Glomerular visceral epithelial cell (primary cell): ENCODE measurements at regions not wholly inside any gene's neighbourhood (a gene's known extent, or its start where the extent isn't known, plus 50 kb on each side); places are given as distances from the start of the nearest gene placed in this dataset.
A peak's percentile ranks its signal among the peaks of the same experiment; 100 is the strongest.

ENCODE experiments used
- DNase-seq: peaks from one replicate; pipeline ENCODE4 v3.0.0-alpha.2; 2016; ENCODE audit errors: extremely low spot score

DNA sequence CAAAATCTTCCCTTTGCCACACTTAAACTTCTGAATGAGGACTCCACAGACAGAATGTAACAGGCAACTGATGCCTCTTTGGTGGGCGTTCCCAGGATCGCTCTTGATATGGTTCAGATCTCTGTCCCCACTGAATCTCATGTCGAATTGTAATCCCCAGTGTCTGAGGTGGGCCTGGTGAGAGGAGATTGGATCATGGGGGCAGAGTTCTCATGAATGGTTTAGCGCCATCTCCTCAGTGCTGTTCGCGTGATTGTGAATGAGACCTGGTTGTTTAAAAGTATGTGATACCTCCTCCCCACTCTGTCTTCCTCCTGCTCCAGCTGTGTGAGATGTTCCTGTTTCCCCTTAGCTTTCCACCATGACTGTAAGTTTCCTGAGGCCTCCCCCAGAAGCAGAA, 111.1 kb upstream of the SLC66A3 start:
- no peak for DNase-seq

DNA sequence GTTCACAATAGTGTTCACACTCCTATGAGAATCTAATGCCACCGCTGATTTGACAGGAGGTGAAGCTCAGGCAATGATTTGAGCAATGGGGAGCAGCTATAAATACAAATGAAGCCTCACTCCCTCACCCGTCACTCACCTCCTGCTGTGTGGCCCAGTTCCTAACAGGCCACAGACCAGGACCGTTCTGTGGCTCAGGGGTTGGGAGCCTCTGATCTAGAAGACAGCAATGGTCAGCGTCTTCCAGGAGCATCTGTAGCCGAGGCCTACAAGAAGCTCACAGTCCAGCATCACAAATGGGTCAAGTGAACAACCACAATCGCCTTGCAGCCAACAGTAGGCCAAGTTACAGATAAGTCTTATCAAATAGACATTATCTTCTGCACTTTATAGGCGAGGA, 110.0 kb upstream of the SLC66A3 start:
- no peak for DNase-seq

DNA sequence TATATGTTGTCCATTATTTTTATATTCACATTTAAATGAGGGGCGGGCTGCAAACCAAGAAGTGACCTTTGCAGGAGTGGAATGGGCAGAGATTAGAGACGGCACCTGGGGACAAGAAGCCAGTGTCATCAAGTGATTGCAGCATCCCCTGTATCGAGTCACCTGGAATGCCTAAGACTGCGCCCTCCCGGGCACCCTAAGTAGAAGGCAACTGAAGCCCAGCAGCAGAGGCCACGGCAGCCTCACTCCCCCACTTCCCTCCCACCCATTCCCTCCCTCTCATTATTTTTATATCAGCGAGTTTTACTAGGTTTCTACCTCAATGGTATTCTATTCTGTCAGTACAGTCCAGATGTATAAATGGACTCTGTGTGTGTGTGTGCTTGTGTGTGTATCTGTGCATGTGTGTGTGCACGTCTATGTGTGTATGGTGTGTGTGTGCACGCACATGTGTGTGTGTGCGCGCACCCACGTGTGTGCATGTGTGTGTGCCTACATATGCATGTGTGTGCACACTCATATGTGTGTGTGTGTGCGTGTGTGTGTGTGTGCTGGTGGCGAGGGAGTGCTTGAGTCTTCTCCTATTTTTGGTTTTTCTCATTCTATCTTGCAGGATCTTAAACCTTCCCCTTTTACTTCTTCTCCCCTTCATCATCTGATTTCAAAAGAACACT, 106.8 kb upstream of the SLC66A3 start:
- DNase-seq = no peak

DNA sequence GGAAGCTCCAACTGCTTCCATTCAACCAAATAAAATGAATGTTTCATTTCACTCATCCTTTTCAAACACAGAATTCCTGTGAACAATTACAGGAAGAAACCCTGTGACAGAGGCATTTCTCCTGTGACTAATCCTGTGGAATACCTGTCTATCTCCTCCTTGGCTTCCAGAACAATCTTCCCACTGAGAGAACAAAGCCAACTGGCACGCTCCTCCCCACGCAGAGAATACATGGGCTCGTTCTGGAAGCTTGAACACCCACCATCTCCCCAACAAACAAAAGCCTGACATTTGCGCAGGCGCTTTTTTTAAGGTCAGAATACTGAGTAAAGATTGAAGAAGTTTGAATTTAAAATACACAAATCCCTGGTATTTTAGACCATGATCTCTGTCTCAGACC, 104.7 kb upstream of the SLC66A3 start:
- DNase-seq = no peak

DNA sequence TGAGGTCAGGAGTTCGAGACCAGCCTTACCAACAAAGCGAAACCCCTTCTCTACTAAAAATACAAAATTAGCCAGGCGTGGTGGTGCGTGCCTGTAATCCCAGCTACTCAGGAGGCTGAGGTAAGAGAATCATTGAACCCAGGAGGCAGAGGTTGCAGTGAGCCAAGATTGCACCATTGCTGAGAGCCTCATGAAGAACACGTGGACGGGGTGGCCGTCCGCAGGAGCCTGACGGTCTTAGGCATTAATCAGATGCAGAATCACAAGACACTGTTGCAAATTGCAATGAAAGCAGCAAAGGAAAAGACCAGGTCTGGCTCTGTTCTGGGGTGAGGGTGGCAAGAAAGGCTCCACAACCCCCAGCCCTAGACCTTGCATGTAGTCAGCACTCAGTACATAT, 104.0 kb upstream of the SLC66A3 start:
- no peak for DNase-seq

DNA sequence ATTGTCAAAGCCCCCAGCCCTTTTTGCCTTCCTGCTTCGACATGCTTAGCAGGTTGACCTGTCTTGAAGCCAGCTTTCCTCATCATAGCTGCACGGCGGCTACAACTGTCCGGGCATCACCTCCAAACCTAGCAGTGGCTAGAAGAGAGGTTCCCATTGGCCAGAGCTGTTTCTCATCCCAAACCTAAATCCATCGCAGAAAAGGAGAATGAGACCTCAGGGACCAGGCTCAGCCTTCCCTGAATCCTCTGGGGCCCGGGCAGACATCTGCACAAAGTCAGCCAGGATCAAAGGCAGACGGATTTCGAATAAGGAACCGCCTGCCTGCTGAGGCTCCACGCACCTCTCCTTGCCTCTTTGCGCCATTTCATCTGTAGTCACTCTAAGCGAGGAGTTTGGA, 101.7 kb upstream of the SLC66A3 start:
- no peak for DNase-seq

DNA sequence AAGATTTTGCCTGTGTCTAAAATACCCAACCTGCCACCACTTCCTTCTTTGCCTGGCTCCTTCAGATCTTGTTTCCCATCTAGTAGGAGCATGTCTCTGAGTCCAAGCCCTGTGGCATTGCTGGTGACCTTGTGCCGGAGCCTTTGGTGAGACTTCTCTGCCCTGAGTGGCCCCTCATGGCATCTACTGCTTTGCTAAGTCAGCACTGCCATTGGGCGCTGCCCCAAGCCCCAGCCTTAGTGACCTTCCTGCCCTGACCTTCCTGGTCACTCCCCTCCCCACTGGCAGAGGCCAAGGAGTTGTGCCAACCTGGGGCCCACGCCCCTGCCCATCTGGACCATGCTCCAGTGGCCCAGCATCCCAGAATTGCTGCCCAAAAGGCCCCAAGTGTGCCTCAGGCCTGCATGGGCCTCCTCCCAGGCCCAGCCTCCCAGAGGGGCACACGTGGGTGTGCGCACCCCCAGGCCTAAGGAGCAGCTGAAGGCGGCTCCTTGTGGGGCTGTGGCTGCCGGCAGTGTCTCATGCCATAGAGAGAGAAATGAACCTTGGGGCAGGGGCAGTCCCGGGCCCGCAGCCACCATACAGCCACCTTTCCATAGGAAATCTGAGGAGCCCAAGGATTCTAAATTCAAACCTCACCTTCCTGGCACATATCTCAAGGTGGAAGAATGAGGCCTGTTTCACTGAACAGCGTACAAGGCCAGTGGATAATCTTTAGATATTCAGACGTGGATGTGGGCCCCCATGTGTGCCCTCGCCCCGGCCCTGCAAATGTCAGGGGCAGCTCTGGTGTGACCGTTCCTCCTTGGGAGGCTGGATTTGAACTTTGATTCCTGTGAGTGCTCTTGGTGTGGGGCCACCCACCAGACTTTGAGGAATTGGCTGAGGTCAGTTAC, 100.2 kb upstream of the SLC66A3 start:
- DNase-seq = no peak

DNA sequence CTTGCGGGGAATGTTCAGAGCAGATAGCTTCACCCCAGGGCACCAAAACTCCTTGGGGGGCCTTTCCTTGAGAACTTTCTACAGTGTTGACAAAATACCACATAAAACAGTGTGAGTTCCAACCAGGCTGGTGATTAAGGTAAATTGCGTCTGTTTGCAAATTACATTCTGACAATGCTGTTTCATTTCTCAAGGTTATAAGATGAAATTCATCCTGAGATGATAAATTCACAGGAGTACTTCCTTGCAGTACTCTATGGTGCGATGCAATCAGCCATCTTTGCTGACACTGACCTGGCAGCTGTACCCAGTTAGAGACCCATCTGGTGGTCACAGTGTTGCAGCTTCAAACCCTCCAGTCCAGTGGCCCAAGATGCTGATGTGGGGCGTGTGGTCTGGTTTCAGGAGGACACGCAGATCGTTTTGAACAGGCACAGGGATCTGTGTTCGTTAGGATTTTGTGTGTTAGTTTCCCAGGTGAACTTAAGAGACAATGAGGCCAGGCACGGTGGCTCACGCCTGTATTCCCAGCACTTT, 99.5 kb upstream of the SLC66A3 start:
- DNase-seq = no peak

DNA sequence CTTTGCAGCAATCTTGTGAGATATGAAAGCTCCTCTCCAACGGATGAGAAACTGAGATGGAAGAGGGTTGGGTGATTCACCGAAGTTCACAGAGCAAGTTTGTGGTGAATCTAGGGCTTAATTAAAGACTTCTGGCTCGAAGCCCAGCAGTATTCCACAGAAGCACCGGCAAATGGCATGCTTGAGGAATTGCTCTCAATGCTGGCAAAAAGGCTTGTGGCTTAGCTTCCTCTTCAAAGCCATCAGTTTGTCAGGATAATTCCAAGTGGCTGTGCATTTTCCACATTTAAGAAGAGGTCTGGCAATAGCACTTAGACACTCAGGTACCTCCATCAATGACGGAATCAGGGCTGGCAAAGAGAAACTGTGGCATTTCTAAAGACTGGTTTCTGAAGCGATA, 98.7 kb upstream of the SLC66A3 start:
- DNase-seq = peak; percentile 80

DNA sequence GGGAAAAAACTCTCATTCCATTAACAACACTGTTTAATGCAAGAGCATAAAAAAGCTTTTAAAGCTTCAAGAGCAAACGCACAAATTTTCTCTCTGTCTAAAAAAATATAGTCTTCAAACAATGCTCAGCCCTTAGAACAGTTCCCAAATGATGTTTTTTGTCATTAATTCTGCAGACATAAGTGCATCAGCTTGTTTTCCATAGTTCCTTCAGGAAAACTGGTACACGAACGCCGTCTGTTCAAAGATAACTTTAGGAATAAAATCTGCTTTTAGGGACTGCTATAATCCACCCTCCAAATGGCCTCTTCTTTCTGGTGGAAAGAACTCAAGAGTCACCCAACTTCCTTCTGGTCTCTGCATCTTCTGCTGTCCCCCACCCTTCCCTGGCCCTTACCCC, 98.2 kb upstream of the SLC66A3 start:
- no peak for DNase-seq

DNA sequence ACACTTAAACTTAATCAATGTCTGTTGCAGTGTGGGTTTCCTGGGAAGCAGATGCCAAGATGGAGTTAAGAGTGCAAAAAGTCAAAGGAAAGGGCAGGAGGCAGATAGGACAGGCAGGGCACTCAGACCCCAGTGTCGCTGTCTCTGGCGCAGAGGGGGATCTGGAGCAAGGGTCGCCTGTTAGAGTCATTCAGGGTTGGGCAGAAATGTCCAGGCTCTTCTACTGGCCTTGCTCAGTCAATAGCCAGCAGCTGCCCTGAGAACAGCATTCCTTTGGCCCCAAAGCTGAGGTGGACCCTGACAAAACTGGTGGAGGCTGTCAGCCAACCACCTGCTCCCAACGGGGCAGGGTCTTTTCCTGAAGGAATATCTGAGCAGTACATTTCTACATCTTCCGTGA, 97.1 kb upstream of the SLC66A3 start:
- no peak for DNase-seq

DNA sequence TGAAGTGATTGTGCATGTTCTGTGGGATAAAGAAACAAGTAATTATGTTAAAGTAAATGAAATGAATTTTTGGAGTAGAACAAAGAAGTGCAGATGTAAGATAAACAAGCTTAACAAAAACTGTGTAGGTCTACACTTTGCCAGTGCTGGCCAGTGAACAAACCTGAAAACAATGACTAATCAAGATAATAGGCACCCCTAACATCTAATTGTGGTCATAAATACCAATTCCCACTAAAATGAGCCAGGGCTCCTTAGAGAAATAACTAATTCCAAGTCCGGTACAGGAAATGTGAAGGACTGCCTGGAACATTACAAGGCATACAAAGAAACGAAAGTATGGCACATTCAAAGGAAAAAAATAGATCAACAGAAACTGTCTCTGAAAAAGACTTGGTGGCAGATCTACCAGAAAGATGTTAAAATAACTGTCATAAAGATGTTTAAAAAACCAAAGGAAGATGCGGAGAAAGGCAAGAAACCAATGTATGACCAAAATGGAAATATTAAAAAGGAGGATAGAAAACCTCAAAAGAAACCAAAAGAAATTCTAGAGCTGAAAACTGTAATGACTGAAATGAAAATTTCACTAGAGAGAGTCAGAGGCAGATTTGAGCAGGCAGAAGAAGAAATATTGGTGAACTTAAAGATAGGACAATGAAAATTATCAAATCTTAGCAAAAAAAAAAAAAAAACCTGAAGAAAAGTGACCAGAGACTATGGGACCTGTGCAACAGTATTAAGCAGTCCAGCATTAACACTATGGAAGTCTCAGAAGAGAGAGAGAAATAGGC, 94.7 kb upstream of the SLC66A3 start:
- DNase-seq = no peak

DNA sequence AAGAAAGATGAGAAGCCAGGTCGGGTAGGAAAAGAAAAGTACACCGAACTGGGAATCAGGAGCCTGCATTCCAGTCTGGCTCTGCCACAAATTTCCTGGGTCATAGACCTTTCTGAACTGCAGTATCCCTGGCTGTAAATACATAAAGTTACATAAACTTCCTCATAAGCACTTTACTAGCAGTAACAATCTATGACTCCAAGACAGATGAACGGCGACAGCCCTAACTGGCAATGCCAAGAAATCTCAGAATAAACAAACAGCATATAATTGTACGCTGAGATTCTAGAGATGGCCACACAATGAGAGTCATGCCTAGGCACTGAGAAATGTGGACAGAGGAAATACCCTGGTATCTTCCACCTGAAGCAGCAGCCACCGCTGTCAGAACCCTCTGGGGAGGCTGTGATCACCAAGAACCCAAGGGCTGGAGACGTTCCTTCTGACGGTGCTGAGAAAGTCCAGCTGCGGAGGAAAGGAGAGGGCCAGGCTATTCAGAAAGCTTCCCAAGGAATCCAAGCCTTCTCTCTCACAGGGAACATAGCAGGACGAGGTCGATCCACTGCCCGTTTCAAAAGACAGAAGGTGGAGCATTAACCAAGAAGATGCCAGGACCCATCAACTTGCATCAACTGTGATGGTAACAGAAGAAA, 89.3 kb upstream of the SLC66A3 start:
- no peak for DNase-seq

DNA sequence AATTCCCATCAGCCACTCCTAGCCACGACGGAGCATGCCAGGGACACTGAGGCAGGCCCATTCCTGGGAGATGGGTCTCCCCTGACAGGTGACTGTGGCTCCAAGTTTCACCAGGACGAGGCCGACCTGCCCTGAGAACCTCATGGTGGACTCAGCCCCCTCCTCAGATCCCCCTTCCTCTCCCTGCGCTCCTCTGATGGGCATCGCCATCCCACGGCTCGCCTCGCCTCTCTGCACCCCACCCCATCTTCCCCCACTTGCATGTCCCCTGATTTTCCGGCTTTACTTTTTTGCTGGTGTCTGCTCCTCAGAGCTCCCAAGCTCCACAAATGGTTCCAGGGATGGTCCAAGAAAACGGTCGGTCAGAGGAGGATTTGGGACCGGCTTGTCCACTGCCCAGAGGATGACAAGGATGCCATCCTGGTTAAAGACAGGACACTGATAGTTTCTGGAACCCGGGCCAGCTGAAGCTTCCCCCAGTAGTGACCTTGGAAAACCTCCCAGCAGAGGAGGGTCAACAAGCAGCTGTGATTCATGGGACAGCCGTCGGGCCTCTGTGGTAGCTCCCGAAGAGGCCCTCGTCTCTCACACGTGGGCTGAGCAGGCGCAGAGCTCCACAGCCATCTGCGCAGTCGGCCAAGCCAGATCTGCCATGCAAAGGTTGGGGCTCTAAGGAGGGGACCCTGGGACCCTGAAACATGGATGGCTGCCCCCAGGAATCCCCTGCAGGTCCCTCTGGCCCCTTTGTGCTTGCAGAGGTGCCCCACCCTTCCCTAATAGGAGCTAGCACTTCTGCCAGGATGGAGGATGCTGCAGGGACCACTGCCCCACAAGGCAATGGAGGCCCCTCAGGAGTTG, 87.8 kb upstream of the SLC66A3 start:
- DNase-seq = no peak

DNA sequence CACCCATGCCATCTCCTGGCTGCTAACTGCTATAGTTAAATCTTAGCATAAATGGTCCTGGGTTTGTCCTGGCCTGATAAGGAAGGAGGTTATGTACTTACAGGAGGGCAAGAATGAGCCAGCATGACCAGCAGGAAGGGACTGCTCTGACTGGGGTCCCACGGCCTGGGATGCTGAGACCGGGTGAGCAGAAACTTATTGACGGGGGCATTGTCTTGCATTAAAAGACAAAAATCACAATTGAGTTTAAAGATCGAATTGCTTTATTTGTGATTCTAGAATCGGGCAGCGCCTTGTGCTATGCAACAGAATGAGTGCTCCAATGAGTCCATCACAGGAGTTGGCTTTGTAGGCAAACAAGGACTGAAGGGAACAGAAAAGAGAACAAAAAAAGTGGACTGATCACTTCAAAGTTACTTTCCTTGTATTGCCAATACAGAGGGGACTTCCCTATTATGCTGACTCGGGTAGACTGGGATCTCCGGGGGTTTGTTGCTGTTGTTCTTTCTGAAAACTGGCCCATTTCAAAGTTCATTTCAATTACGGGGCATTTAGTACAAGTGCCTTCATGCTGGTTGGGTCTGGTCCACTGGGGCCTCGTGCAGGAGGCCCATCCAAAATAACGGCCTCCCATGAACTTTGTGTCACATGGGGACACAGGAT, 87.1 kb upstream of the SLC66A3 start:
- no peak for DNase-seq

DNA sequence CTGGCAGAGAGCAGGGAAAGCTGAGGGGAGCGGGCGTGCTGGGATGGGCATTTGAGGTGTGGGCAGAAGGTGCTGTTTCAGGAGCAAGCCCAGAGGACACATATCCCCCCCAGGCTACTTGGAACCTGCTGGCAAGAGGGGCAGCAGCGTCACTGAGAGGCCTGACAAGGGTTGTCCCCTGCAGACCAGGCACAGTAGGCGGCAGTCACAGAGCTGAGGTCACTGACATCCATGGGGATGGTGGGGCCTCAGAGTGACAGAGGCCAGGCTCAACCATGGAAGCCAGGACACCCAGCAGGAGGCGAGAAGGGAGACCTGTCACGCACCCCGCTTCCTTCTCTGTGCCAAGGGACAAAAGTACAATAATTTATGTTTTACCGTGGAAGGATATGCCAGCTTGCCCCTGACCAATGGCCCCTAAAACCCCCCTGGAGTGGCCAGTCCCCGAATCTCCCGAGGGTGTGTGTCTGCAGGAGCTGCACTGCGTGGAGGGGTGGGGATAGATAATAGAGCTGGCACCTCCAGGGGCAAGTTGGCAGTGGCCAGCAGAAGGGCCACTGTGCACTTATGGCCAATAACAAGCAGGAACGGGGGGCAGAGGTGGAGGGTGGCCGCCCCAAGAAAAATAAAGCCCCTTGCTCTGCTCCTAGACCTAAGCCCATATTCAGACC, 86.3 kb upstream of the SLC66A3 start:
- DNase-seq = no peak

DNA sequence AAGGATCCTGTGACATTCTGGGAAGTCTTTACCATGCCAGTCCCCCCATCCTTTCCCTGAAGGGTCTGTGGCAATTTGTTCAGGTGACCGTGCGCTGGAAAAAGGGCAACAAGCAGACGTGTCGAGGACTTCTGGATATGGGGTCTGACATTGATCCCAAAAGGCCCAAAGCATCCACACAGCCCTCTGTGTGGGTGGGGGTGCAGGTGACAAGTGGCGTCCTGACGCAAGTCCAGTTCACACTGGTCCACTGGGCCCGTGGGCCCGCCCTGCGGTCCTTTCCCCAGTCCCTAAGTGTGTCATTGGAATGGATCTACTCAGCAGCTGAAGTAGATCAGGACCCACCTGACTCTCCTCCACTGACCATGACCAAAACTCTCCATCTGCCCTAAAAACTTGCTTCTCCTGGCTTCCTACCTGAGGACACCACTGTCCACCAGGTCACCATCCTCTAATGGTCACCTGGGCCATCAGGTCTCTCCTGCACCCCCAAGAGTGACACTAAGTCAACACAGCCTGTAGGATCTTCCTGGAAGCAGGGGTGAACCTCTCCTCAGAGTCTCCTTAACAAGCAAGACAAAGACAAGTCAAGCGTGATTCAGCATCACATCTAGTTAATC, 85.6 kb upstream of the SLC66A3 start:
- DNase-seq = no peak

DNA sequence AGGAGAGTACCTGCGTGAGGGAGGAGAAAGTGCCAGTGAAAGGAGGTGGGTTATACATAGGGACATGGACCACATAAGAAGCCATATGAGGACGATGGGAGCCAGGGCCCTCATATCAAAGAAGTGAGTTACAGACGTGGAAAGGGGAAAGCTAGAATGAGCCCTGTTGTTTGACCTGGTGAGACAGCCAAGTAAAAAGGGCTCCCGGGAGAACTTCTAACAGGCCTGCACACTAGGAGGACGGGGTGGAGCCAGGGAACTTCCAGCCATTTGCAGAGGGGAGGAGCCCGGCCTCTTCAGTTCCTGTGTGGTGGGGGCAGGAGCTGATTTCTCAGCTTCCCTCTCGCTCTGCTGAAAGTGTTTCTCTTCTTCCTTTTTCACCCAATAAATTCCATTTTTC, 84.1 kb upstream of the SLC66A3 start:
- DNase-seq = no peak

DNA sequence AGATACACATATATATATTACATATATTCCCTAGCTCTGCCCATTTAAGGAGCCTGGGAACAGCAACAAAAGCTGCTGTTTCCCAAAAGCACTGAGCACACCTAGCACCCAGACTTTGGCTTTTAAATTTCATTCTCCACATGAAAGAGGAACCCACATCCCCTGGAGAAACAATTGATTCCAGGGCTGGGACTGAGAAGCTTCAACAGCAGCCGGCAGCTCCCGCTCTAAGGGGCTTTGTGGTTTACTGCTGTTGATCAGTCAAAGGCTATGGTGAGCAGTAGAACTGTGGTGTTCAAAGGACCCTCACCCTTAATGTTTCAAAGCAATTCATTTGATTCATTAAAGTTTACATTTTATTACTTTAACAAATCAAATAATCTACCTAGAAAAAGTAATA, 83.3 kb upstream of the SLC66A3 start:
- DNase-seq = no peak
